WTC11 (cell line): ENCODE measurements at regions not wholly inside any gene's neighbourhood (a gene's known extent, or its start where the extent isn't known, plus 50 kb on each side); places are given as distances from the start of the nearest gene placed in this dataset.

ENCODE experiments used
- ATAC-seq: fragments of 200-7000 bp; cut with Tn5 transposase; 2 replicates; pipeline ENCODE4 v1.10.0; 2021; ENCODE audit warnings: mild to moderate bottlenecking, moderate library complexity
- CTCF ChIA-PET: fragments of 300-600 bp; sonication (Branson Sonifier 250); formaldehyde crosslinking; loops from one replicate; lab custom pipeline; 2021; ENCODE audit warnings: antibody characterized with exemption; lab: Charles Lee
- POLR2A ChIA-PET: fragments of 350-600 bp; sonication (Branson Sonifier 250); formaldehyde crosslinking; loops from one replicate; lab custom pipeline; 2021; ENCODE audit warnings: antibody characterized with exemption; lab: Charles Lee
- DNase-seq: peaks from one replicate; pipeline ENCODE4 v3.0.0; 2021; ENCODE audit warnings: low spot score
- H3K27ac Mint-ChIP-seq: 2 replicates; pipeline ENCODE4 v1.8.0; 2021; ENCODE audit warnings: mixed read lengths
- H3K27me3 Mint-ChIP-seq: 2 replicates; pipeline ENCODE4 v1.8.0; 2021; ENCODE audit warnings: low read depth, mild to moderate bottlenecking, moderate library complexity, mixed read lengths
- H3K36me3 Mint-ChIP-seq: 2 replicates; pipeline ENCODE4 v1.8.0; 2021; ENCODE audit warnings: mixed read lengths
- H3K4me1 Mint-ChIP-seq: 2 replicates; pipeline ENCODE4 v1.8.0; 2022; ENCODE audit warnings: mixed read lengths
- H3K4me3 Mint-ChIP-seq: 2 replicates; pipeline ENCODE4 v1.8.0; 2021; ENCODE audit warnings: mild to moderate bottlenecking, moderate library complexity, mixed read lengths
- H3K9me3 Mint-ChIP-seq: 2 replicates; pipeline ENCODE4 v1.8.0; 2021; ENCODE audit warnings: mixed read lengths
- ETV6 ChIP-seq: sonication (generic); formaldehyde crosslinking; IDR thresholded peaks from 2 replicates; pipeline ENCODE4 v1.8.1; 2022; ENCODE audit warnings: mild to moderate bottlenecking, missing genetic modification reagents
- IRF2 ChIP-seq: sonication (generic); formaldehyde crosslinking; IDR thresholded peaks from 2 replicates; pipeline ENCODE4 v1.8.0; 2022; ENCODE audit warnings: low read depth, missing genetic modification reagents, borderline replicate concordance
- RORB ChIP-seq: fragments of 250-450 bp; sonication (Bioruptor Pico); IDR thresholded peaks from 2 replicates; pipeline ENCODE4 v1.9.0; 2021; ENCODE audit warnings: mild to moderate bottlenecking
- SMAD4 ChIP-seq: sonication (generic); formaldehyde crosslinking; IDR thresholded peaks from 2 replicates; pipeline ENCODE4 v1.8.0; 2022; ENCODE audit warnings: mild to moderate bottlenecking, missing genetic modification reagents
- SOX15 ChIP-seq: fragments of 250-450 bp; sonication (Bioruptor Pico); IDR thresholded peaks from 2 replicates; pipeline ENCODE4 v1.9.0; 2021; ENCODE audit warnings: mild to moderate bottlenecking
- ZNF121 ChIP-seq: sonication (generic); formaldehyde crosslinking; IDR thresholded peaks from 2 replicates; pipeline ENCODE4 v1.8.0; 2023; ENCODE audit warnings: missing genetic modification reagents
- TF ChIP-seq, protein P1 (sequence below): fragments of 250-450 bp; sonication (Bioruptor Pico); IDR thresholded peaks from 2 replicates; pipeline ENCODE4 v1.9.0; 2021; ENCODE audit warnings: mild to moderate bottlenecking, borderline replicate concordance
- TF ChIP-seq, protein P2 (sequence below): fragments of 250-450 bp; sonication (Bioruptor Pico); conservative IDR thresholded peaks from 2 replicates; pipeline ENCODE4 v1.9.0; 2021; ENCODE audit warnings: mild to moderate bottlenecking
- TF ChIP-seq, protein P3 (sequence below): sonication (generic); formaldehyde crosslinking; IDR thresholded peaks from 2 replicates; pipeline ENCODE4 v1.8.1; 2023; ENCODE audit warnings: mild to moderate bottlenecking, missing genetic modification reagents
- TF ChIP-seq, protein P4 (sequence below): fragments of 250-450 bp; sonication (Bioruptor Pico); IDR thresholded peaks from 2 replicates; pipeline ENCODE4 v1.9.0; 2021; ENCODE audit warnings: mild to moderate bottlenecking
- TF ChIP-seq, protein P5 (sequence below): sonication (generic); formaldehyde crosslinking; IDR thresholded peaks from 2 replicates; pipeline ENCODE4 v1.8.1; 2023; ENCODE audit warnings: mild to moderate bottlenecking, moderate library complexity, missing genetic modification reagents
- TF ChIP-seq, protein P6 (sequence below): sonication (generic); formaldehyde crosslinking; IDR thresholded peaks from 2 replicates; pipeline ENCODE4 v1.8.1; 2022; ENCODE audit warnings: mild to moderate bottlenecking, moderate library complexity, missing genetic modification reagents
- TF ChIP-seq, protein P7 (sequence below): sonication (generic); formaldehyde crosslinking; IDR thresholded peaks from 2 replicates; pipeline ENCODE4 v1.8.1; 2022; ENCODE audit warnings: mild to moderate bottlenecking, missing genetic modification reagents, moderate library complexity, borderline replicate concordance
- TF ChIP-seq, protein P8 (sequence below): fragments of 200-600 bp; IDR thresholded peaks from 2 replicates; pipeline ENCODE4 v1.8.0; 2022; ENCODE audit warnings: antibody characterized with exemption

DNA sequence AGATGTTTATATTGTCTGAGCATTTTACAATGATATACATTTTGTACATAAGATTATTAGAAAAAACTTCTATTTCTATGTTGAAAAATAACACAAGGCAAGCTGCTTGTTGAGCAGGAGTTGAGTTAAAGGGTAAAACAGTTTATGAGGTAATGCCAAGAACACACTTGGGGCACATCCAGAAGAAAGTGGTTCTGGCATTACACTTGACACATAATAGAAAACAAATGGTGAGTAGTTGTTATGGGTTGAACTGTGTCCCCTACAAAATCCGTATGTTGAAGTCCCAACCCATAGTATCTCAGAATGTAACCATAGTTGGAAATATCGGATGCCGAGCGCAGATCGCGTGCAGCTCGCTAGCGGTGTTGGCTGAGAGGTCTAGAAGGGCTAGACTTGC is 354.3 kb upstream of the GOT2 start (continued):
- TF ChIP-seq, protein P1, sequence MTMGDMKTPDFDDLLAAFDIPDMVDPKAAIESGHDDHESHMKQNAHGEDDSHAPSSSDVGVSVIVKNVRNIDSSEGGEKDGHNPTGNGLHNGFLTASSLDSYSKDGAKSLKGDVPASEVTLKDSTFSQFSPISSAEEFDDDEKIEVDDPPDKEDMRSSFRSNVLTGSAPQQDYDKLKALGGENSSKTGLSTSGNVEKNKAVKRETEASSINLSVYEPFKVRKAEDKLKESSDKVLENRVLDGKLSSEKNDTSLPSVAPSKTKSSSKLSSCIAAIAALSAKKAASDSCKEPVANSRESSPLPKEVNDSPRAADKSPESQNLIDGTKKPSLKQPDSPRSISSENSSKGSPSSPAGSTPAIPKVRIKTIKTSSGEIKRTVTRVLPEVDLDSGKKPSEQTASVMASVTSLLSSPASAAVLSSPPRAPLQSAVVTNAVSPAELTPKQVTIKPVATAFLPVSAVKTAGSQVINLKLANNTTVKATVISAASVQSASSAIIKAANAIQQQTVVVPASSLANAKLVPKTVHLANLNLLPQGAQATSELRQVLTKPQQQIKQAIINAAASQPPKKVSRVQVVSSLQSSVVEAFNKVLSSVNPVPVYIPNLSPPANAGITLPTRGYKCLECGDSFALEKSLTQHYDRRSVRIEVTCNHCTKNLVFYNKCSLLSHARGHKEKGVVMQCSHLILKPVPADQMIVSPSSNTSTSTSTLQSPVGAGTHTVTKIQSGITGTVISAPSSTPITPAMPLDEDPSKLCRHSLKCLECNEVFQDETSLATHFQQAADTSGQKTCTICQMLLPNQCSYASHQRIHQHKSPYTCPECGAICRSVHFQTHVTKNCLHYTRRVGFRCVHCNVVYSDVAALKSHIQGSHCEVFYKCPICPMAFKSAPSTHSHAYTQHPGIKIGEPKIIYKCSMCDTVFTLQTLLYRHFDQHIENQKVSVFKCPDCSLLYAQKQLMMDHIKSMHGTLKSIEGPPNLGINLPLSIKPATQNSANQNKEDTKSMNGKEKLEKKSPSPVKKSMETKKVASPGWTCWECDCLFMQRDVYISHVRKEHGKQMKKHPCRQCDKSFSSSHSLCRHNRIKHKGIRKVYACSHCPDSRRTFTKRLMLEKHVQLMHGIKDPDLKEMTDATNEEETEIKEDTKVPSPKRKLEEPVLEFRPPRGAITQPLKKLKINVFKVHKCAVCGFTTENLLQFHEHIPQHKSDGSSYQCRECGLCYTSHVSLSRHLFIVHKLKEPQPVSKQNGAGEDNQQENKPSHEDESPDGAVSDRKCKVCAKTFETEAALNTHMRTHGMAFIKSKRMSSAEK, result no peak

DNA sequence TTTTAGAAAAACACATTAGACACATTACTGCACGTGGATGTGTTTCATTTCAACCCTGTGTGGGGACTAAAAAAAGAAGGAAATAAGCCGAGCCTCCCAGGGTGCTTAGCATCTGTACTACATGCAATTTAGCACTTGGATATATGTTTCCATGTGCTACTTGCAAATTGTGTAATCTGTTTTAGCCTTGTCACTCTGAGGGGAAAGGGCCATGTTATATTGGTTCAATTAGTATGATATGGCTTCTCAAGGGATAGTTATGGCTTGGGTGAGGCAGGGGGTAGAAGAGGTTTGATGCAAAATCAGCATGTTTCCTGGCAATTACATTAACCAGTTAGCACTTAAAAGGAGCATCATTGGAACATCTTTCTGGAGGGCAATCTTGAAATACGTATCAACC is 353.5 kb upstream of the GOT2 start:
- DNase-seq, result no peak
- Mint-ChIP-seq H3K9me3 (no peaks in the 10 kb centered on the region), H3K27ac (no peak overlapping the region), H3K4me3 (no peak overlapping the region), H3K36me3 (no peaks in the 10 kb centered on the region), H3K27me3 (no peaks in the 10 kb centered on the region), H3K4me1 (peaks cover 10% of the 10 kb centered on the region)
- ChIA-PET POLR2A (no interaction called here), CTCF (no interaction called here)
- no peak for TF ChIP-seq IRF2 (CRISPR knock-in tag)
- TF ChIP-seq SOX15, result no peak
- no peak for TF ChIP-seq RORB (CRISPR knock-in tag)
- ATAC-seq, result no peak

DNA sequence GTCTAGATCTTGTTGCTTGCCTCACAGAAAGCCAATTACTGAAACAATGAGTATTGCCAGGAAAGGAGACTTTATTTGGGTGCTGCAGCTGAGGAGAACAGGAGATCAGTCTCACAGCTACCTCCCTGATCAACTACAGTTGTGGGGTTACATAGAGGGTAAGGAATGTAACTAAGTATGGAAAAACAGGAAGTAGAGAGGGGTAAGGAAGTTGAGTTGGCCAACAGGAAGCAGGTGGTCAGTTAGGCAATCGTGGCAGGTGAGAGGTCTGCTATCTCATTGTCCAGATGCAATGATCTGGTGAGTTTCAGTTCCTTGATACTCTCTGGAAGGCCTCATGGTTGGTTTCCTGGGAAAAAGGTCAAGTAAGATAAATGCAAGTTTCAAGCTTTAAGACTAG is 333.1 kb upstream of the GOT2 start:
- ChIA-PET POLR2A (no interaction called here), CTCF (no interaction called here)
- Mint-ChIP-seq H3K9me3 (peaks cover 38% of the 10 kb centered on the region), H3K27me3 (no peaks in the 10 kb centered on the region), H3K4me3 (no peak overlapping the region), H3K4me1 (peaks cover 11% of the 10 kb centered on the region), H3K27ac (no peak overlapping the region), H3K36me3 (peaks cover 24% of the 10 kb centered on the region)
- ATAC-seq (peak; percentile 47), DNase-seq (no peak)
- TF ChIP-seq, protein P2, sequence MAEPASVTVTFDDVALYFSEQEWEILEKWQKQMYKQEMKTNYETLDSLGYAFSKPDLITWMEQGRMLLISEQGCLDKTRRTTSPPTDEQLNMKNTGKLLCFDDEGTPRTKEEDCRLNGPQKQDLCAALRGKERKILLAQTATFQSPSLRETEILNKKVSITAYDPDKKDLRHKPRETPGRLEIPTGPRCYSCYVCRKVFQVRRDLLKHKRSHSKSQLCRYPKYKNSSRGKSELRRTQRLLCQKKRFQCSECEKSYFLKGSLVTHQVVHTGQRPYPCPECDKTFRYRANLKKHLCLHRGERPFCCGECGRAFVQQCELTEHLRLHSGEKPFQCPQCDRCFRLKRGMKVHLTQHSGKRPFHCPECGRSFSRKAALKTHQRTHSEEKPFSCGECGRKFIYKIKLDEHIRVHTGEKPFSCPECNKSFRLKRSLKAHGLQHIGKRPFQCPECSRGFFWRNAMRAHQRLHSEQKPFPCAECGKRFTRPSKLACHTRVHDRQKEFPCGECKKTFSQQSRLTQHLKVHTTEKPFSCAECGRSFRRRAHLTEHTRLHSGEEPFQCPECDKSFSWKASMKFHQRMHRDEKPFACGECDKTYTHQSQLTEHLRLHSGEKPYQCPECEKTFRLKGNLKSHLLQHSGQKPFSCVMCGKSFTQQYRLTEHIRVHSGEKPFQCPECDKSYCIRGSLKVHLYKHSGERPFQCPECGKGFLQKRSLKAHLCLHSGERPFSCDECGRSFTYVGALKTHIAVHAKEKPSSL (CRISPR knock-in tag), result no peak
- no peak for TF ChIP-seq SMAD4 (CRISPR knock-in tag)
- TF ChIP-seq, protein P3, sequence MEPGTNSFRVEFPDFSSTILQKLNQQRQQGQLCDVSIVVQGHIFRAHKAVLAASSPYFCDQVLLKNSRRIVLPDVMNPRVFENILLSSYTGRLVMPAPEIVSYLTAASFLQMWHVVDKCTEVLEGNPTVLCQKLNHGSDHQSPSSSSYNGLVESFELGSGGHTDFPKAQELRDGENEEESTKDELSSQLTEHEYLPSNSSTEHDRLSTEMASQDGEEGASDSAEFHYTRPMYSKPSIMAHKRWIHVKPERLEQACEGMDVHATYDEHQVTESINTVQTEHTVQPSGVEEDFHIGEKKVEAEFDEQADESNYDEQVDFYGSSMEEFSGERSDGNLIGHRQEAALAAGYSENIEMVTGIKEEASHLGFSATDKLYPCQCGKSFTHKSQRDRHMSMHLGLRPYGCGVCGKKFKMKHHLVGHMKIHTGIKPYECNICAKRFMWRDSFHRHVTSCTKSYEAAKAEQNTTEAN (CRISPR knock-in tag), result no peak
- TF ChIP-seq ZNF121 (CRISPR knock-in tag), result no peak

DNA sequence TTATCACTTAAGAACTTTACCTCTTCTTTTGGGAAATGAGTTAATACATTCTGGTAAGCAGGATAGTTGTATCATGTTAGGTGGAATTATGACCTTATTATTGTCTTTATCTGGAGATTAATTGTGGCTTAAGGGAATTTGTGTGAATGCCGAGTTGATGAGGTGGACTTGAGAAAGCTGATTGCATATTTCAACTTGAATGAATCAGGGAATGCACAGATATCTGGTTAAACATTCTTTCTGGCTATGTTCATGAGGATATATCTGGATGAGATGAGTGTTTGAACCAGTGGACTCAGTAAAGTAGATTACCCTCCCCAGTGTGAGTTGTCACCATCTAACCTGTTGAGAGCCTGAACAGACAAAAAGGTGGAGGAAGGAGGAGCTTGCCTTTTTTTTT is 326.1 kb upstream of the GOT2 start:
- H3K4me1 Mint-ChIP-seq, result no peaks in the 10 kb centered on the region
- H3K36me3 Mint-ChIP-seq, result no peaks in the 10 kb centered on the region
- H3K27ac Mint-ChIP-seq, result no peak overlapping the region
- peaks cover 9% of the 10 kb centered on the region for H3K9me3 Mint-ChIP-seq
- POLR2A ChIA-PET, result no interaction called here
- no peaks in the 10 kb centered on the region for H3K27me3 Mint-ChIP-seq
- CTCF ChIA-PET, result no interaction called here
- ATAC-seq (no peak), DNase-seq (no peak)
- TF ChIP-seq, protein P4, sequence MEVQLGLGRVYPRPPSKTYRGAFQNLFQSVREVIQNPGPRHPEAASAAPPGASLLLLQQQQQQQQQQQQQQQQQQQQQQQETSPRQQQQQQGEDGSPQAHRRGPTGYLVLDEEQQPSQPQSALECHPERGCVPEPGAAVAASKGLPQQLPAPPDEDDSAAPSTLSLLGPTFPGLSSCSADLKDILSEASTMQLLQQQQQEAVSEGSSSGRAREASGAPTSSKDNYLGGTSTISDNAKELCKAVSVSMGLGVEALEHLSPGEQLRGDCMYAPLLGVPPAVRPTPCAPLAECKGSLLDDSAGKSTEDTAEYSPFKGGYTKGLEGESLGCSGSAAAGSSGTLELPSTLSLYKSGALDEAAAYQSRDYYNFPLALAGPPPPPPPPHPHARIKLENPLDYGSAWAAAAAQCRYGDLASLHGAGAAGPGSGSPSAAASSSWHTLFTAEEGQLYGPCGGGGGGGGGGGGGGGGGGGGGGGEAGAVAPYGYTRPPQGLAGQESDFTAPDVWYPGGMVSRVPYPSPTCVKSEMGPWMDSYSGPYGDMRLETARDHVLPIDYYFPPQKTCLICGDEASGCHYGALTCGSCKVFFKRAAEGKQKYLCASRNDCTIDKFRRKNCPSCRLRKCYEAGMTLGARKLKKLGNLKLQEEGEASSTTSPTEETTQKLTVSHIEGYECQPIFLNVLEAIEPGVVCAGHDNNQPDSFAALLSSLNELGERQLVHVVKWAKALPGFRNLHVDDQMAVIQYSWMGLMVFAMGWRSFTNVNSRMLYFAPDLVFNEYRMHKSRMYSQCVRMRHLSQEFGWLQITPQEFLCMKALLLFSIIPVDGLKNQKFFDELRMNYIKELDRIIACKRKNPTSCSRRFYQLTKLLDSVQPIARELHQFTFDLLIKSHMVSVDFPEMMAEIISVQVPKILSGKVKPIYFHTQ (CRISPR knock-in tag), result no peak
- TF ChIP-seq, protein P5, sequence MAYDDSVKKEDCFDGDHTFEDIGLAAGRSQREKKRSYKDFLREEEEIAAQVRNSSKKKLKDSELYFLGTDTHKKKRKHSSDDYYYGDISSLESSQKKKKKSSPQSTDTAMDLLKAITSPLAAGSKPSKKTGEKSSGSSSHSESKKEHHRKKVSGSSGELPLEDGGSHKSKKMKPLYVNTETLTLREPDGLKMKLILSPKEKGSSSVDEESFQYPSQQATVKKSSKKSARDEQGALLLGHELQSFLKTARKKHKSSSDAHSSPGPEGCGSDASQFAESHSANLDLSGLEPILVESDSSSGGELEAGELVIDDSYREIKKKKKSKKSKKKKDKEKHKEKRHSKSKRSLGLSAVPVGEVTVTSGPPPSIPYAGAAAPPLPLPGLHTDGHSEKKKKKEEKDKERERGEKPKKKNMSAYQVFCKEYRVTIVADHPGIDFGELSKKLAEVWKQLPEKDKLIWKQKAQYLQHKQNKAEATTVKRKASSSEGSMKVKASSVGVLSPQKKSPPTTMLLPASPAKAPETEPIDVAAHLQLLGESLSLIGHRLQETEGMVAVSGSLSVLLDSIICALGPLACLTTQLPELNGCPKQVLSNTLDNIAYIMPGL (CRISPR knock-in tag), result no peak
- TF ChIP-seq, protein P6, sequence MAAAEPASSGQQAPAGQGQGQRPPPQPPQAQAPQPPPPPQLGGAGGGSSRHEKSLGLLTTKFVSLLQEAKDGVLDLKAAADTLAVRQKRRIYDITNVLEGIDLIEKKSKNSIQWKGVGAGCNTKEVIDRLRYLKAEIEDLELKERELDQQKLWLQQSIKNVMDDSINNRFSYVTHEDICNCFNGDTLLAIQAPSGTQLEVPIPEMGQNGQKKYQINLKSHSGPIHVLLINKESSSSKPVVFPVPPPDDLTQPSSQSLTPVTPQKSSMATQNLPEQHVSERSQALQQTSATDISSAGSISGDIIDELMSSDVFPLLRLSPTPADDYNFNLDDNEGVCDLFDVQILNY (CRISPR knock-in tag), result no peak
- no peak for TF ChIP-seq ETV6 (CRISPR knock-in tag)
- TF ChIP-seq, protein P7, sequence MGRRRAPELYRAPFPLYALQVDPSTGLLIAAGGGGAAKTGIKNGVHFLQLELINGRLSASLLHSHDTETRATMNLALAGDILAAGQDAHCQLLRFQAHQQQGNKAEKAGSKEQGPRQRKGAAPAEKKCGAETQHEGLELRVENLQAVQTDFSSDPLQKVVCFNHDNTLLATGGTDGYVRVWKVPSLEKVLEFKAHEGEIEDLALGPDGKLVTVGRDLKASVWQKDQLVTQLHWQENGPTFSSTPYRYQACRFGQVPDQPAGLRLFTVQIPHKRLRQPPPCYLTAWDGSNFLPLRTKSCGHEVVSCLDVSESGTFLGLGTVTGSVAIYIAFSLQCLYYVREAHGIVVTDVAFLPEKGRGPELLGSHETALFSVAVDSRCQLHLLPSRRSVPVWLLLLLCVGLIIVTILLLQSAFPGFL (CRISPR knock-in tag), result no peak
- TF ChIP-seq, protein P8, sequence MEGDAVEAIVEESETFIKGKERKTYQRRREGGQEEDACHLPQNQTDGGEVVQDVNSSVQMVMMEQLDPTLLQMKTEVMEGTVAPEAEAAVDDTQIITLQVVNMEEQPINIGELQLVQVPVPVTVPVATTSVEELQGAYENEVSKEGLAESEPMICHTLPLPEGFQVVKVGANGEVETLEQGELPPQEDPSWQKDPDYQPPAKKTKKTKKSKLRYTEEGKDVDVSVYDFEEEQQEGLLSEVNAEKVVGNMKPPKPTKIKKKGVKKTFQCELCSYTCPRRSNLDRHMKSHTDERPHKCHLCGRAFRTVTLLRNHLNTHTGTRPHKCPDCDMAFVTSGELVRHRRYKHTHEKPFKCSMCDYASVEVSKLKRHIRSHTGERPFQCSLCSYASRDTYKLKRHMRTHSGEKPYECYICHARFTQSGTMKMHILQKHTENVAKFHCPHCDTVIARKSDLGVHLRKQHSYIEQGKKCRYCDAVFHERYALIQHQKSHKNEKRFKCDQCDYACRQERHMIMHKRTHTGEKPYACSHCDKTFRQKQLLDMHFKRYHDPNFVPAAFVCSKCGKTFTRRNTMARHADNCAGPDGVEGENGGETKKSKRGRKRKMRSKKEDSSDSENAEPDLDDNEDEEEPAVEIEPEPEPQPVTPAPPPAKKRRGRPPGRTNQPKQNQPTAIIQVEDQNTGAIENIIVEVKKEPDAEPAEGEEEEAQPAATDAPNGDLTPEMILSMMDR, result no peak
- H3K4me3 Mint-ChIP-seq, result no peak overlapping the region
